HG03108 (cell line): ENCODE measurements at regions not wholly inside any gene's neighbourhood (a gene's known extent, or its start where the extent isn't known, plus 50 kb on each side); places are given as distances from the start of the nearest gene placed in this dataset.

Source experiments
- ATAC-seq: cut with Tn5 transposase; IDR thresholded peaks from one replicate; pipeline ENCODE4 v1.9.1; 2021; ENCODE audit warnings: moderate library complexity; ENCODE audit not compliant: unreplicated experiment

DNA sequence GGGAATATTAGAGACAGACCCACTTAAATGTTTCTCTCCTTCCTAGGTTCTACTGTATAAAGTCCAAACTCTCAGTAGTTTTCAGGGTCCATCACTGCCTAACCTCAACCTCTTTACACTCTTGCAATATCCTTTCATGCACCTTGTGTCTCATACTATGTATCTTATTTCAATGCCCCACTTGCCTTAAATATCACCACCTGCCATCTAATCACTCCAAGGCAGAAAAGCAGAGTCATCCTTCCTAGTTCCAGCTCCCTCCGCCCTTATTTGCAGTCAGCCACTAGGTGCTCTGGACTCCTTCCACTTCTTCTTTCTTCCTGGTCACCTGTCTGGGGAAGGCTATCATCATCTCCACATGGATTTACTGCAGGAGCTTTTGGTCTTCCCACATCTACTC, 322.0 kb downstream of the MFSD1 start:
- no peak for ATAC-seq

DNA sequence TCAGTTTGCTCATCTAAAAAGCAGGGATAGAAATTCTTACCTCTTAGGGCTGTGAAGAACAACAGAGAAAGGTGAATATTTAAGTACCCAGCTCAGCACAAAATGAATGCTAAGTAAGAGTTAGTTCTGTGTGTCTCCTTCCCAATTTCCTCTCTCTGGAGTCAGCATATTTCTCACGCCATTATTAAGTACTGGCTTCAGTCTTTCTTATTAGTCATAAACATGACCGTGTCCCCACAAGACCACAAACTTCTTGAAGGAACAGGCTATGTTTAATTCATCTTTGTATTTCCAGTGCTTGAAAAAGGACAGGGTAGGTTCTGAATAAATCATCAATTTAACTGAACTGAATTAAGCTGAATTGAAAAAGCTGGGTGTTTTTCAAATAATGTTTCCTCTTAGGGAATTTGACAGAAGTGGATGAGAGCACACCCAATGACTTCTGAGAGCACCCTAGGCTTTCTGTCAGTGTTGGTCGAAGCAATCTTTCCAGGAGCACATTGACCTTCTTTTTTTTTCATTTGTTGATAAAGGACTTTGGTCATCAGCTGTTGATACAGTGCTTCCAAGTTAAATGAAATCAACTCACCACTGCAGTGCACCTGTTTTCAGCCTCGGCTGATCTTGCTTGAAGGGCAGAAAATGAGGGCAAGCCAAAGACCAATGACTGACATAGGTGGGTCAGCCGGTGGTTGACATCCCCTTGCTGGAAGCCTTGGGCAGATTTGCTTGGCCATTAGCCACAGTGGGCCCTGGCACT, 324.6 kb downstream of the MFSD1 start:
- ATAC-seq, result no peak

DNA sequence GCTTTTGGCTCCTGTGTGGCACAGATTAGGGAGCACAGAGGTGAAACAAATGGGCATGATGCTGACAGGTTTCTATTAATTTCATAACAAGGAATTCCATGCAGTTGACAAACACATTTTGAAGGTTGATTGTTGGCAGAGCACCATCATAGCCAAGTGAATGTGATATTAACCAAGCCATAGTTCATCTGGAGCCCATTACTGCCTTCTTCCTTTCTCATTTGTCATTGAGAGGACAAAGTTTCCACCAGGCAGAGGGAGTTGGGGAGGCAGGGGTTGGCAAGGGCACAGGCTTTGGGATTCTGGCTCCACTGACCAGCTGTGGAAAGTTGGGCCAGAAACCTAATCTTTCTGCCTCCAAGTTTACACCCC, 325.2 kb downstream of the MFSD1 start:
- no peak for ATAC-seq

DNA sequence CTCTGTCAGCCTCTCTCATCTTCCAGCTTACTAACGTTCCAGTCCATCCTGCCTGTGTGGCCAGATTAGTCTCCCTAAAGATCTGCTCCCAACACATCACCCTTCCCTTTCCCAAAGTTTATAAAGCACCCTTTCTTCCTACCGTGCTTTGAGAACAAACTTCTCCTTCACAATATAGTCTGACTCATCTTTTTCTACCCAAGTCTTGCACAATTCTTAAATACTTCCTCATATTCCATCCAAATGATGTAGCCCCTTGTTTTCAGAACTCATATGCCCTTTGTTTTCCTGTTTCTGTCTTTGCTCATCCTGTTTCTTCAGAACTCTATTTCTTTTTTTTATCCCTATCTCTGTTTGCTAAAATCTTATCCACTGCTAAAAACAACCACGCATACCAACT, 326.8 kb downstream of the MFSD1 start:
- no peak for ATAC-seq

DNA sequence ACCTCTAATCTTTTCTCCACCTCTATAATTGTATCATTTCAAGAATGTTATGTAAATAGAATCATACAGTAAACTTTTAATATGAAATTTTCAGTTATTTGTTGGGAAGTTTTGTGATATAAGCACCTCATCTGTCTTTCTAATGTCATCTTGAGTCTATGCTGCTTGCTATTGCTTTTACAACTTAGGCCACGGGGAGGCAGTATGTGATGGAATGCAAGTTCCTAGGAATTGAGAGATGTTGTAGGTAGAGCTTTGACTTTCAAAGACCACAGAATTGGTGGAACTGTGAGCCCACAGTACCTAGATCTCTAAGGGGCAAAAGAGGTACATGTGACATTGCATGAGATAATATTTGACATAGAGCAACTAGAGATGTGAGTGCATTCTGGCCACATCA, 328.3 kb downstream of the MFSD1 start:
- ATAC-seq, result no peak

DNA sequence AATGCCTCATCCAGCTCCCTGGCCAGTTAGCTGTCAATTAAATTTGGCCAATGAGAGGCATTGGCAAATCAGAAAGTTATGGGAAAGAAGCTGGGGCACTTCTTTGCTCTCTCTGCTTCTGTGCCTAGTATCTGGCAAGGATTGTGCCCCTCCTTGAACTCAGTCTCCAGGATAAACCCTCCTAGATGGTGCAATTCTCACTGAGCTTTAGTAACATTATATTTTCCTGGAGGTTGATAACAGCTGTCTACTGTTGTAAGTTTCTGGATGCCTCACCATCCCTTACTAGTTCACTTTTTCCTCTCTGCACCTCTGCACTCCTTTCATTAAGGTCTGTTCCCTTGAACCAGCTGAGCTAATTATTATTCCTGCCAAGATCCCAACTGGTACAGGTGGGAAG, 329.5 kb downstream of the MFSD1 start:
- no peak for ATAC-seq

DNA sequence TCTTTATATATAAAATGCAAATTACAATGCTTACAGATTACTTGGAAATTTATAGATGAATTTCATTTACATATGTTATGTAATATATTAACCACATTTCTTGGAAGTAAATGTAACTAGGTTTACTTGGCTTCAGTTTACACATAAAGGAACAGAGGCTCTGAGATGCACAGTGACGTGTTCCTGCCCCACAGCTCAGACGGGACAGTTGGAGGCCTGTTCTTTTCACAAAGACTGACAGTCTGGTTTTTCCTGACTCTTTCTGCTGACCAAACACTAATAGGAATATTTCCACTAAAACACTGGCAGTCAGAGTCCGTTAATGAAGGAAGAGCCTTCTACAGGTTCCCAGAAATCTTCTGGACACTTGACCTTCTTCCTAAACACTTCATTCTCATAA, 336.1 kb downstream of the MFSD1 start:
- no peak for ATAC-seq

DNA sequence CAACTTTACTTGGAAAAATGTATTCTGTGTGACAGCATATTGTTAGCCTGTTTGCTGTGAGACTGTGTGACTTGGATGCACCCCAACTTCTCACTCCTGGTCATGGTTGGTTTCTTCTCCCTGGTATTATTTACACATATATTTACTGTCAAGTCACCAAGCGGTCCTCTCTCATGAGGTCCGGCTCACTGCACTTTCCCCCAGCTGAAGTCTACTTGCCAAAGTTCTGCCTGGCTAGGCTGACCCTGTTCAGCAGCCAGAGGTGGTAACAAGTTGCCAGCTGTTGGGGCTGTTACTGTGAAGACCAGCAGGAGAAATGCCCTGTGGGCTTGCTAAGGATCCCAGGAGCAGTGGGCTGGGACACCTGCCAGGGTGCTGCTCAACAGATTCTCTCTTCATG, 337.5 kb downstream of the MFSD1 start:
- ATAC-seq, result no peak

DNA sequence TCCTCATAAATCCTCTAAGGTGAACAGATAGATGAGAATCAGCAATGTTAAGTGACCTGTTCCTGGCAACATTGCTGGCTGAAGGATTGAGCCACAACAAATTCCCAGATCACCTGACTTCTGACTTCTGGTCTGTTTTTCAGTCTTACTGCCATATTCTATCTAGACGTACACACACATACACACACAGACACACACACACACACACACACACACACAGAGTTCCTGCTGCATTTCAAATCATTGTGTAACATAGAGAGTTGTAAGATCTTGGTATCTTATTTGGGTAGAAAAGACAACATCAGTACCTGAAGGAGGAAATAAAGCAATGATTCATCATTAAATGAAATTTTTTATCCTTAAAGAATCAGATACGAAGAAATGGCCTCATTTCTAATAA, 342.6 kb downstream of the MFSD1 start:
- ATAC-seq, result no peak

DNA sequence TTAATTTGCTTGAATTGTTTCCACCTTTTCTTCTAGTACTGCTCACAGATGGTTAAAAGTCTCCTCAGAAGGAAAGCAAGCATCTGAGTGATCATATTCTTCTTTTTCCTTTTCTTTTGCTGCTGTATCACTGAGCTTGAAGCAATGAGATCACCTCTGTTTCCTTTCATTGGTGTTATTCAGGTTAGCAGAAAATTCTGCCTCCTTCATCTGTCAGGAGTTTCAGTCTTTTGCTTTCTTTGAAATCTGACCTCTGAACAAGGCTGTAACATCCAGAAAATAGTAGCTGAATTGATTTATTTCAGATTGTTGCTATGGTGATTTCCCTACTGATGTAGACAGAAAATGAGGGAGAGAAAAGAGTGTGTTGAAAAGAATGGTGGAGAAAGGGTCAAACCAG, 343.0 kb downstream of the MFSD1 start:
- ATAC-seq, result no peak

DNA sequence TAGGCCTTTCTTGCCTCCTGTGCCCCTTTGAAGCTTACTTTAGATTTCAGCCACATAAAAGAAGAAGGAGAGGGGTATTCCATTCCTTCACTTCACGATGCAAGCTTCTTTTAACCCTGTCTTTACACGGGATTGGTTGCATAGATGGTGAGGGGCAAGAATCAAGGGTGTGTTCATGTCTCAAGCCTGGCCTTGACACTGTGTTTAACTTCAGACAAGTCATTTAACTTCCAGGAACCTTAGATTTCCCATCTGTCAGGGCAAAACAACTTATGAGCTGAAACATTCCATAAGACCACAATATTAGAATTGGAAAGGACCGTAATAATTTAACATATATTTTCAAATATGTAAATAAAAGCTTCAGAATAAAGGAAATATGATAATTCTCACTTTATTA, 344.5 kb downstream of the MFSD1 start:
- no peak for ATAC-seq

DNA sequence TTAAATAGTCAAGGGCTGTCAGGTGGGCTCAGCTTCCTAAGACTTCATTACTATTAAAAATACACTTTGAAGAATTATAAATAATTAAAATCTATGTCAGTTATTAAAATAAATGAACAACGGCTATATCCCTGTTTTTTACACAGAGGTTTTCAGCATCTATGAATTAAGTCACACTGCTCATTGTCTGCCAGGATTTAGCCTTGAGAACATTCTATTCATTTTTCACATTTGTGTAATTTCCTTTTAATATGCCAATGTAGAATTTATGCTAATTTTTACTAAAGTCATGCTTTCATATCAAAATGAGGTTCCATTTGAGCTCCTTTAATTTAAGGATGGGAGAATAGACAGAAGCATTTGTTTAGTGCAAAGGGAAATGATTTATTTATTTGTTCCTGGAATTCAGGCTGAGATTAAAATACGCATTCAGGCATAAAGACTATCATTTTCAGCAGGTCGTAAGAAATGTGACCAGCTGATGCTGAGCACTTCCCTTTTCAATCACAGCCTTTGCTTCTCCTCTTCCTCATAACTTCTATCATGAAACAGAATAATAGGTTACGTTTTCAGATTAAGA, 345.1 kb downstream of the MFSD1 start:
- ATAC-seq, result no peak

DNA sequence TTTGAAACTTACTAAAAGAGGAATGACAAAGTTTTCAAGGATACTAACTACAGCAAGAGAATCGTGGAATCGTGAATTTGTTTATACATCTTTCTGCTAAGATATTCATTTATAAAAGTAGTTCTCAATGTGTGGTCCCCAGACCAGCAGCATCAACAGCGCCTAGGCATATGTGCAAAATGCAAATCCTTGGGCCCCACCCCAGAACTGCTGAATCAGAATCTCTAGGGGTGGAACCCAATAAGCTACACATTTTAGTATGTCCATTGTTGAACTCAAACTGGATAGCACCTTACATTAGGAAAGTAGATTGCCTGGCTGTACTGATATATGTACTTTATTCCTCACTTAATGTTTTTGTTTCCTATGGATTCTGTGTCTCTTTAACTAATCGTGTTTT, 346.0 kb downstream of the MFSD1 start:
- ATAC-seq, result no peak

DNA sequence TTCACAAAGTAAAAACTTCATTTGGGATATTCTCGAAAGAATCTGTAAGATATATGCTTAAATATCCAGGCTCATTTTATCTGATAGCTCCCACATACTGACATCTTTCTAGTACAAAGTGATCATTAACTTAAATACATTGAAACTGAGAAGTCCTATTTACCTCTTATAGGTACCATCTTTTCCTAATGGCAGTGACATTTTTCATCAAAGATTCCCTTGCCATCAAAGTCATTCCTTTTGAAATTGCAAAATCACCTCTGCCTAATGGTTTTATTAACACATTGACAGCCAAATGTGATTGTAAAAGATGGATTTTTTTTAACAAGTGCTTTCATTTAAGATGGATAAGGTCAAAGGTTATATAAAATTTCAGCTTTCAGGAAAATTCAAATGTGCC, 346.6 kb downstream of the MFSD1 start:
- ATAC-seq, result no peak

DNA sequence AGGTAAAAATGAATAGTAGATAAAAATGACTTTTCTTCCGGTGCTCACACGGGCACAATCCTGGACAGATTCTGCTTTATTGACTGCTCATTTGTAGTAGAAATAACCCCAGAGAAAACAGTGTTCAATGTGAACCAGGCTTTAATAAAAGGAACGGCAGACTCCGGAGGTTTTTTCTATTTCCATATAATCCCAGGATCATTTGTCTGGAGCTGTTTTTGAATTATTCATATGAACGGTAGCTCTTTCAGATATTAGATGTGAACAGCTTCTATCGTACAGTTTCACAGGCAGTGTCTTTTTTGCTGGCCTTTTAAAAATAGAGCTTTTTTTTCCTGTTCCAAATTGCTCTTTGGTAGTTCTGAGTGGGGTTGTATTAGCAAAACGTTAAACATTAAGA, 347.3 kb downstream of the MFSD1 start:
- no peak for ATAC-seq

DNA sequence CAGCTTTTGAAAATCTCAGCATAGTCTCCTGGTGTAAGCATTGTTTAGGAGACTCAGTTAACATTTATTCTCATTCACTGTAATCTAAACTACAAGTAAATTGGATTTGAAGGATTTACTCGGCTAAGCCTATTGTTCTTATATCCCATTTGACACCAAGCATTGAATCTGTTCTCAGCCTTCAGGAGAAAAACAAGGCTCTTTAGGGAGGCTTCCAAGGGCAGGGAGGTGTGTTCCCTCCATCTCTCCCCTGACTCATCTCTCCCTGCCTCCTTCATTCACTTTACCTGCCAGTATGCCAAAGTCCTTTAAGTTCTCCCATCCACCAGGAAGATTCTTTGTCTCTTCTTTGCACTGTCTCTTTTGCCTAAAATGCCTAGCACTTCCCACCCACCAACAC, 347.8 kb downstream of the MFSD1 start:
- no peak for ATAC-seq

DNA sequence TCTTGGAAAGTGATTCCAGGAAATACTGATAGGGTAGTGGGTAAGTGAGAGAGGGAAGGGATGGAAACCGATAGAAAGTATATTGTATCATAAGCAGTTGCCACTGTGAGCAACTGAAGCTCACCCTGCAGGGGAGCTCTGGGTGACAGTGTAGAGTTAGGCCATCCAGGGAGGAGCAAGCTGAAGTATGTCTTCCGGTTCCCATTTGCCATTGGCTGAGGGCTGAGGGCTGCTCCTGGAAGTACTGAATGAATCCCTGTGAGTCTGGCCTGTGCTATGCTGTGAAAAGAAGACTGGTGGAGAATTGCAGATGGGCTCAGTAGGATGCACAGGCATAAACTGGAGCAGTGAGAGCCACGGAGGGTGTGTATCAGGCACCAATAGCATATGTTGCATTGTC, 348.3 kb downstream of the MFSD1 start:
- ATAC-seq, result no peak

DNA sequence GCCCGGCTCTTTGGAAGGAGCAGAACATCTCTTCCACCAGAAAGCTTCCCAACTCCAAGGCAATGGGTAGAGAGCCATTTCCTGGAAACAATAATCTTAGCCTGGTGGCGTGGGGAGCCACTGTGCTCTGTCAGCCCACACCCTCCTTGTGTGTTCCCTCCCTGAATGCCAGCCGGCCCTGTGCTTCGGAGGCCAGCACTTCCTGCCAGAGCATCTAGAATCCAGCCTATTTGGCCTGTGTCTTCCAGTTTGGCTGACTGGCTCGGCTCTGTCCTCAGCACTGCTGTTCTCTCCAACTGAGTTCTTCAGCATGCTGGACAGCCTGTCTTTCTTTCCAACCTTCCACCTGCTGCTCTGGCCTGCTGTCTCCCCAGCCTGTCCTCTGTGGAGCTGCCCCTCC, 349.3 kb downstream of the MFSD1 start:
- no peak for ATAC-seq

DNA sequence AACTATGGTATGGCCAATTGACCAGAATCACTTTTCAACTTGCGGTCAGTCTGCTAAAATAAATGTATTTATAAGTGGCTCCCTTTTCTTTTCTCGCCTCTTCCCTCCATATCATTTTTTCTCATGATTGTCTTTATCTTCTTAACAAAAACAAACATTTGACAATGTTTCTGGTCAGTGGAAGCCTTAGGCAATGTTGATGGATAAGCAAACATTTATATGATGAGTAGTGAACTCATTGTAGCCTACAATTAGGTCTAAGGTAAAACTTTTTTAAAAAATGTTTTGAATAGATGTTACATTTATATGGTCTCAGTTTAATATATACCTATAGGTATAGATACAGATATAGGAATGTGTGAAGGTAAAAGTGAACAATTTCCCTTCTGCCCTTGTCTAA, 355.4 kb downstream of the MFSD1 start:
- no peak for ATAC-seq

DNA sequence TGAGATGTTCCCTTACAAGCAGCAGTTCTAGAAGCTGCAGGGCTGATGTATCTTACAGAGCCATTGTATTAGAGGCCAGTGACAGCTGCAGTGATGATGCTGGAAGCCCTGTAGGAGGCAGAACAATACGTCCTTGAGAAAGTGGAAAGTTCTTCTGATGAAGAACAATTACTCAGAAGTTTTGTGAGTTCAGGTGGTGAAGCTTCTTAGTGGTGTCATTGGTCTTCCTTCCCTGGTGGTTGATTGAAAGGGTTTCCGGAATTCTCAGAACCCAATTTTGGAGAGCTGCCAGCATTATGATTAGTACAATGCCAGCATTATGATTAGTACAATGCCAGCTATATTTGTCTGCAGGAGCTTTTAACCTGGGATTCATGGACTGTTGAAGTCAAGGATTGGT, 356.4 kb downstream of the MFSD1 start:
- no peak for ATAC-seq

DNA sequence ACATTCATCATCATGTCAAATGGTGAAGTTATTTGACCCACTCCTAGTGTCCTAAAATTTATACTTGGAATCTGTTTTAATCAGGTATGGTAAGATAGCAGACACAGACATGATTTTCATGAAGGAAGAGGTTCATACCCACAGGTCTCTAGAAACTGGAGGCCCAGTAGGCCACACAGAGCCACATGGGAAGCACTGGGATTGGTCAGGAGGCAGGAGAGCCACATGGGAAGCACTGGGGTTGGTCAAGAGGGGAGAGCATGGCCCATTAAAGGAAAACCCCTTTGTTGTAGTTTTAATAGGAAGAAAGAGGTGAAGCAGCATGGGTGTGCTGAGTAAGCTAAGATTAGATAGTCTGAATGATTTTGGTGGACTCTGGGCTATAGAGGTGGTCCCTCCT, 356.9 kb downstream of the MFSD1 start:
- no peak for ATAC-seq

DNA sequence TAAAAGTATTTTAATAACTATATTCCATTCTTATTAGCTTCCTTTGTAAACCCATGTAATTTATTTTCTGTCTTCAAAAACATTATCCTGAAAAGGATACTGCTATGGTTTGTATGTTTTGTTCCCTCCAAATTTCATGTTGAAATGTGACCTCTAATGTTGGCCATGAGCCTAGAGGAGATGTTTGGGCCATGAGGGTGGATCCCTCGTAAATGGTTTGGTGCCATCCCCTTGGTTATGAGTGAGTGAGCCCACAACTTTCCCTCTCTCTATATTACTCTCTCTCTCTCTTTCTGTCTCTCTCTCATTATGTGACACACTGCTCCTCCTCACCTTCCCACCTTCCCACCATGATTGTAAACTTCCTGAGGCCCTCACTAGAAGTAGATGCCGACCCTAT, 357.7 kb downstream of the MFSD1 start:
- ATAC-seq, result no peak

DNA sequence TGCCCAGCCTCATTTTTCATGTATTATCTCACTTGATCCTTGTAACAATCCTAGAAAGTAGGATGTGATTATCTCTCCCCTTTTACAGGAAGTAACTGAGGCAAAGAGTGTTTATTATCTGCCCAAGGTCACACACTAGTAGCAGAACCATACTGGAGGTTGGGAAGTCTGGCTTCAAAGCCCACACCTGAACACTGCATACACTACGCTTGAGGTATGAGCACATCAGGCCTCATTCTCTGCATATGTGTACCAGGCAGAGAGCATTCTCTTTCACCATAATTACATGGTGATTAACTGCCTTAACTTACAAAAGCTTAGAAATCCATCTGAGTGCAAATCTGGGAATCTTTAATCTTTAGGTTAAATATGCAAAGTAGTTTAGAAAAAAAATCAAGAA, 361.8 kb downstream of the MFSD1 start:
- ATAC-seq, result no peak
